Ovary (tissue), 7 donors: ENCODE measurements at regions not wholly inside any gene's neighbourhood (a gene's known extent, or its start where the extent isn't known, plus 50 kb on each side); places are given as distances from the start of the nearest gene placed in this dataset.
"Not testable (repeated sequence)": the region's sequence is repeated elsewhere in the genome, so short reads cannot be mapped to it uniquely, and the experiment has no call there.

Source experiments
- DNase-seq, 5 donors: peaks; one replicate each; pipeline ENCODE4 v3.0.0-alpha.2; 2019 to 2020
- H3K27ac ChIP-seq, 2 donors: fragments of 200-600 bp; one replicate each; pipeline versions ENCODE4 v1.5.1 to v1.8.0; 2019 to 2022
- H3K27me3 ChIP-seq: fragments of 200-600 bp; one replicate; pipeline ENCODE4 v1.8.0; 2022
- H3K36me3 ChIP-seq: fragments of 200-600 bp; sonication (generic); one replicate; pipeline ENCODE4 v1.5.1; 2019
- H3K4me1 ChIP-seq: one replicate; pipeline ENCODE4 v1.8.1; 2013; ENCODE audit warnings: mild to moderate bottlenecking, moderate library complexity; ENCODE audit not compliant: insufficient read depth
- H3K4me3 ChIP-seq: fragments of 200-600 bp; sonication (generic); one replicate; pipeline ENCODE4 v1.5.1; 2017
- H3K9me3 ChIP-seq, 2 donors: fragments of 200-600 bp in 1 of 2; sonication (generic) in 1 of 2; one replicate each; pipeline versions ENCODE4 v1.5.1 to v1.8.1; 2013 to 2019; ENCODE audit warnings: mild to moderate bottlenecking in 1 of 2, moderate library complexity in 1 of 2
- CTCF ChIP-seq, 3 donors: fragments of 450-650 bp in 2 of 3; fragments of 200-600 bp in 1 of 3; IDR thresholded peaks; one replicate each; pipeline versions ENCODE4 v1.5.1 to v1.8.0; 2016 to 2022; ENCODE audit warnings: antibody characterized with exemption in 3 of 3, mild to moderate bottlenecking in 1 of 3
- EP300 ChIP-seq: sonication (generic); formaldehyde crosslinking; IDR thresholded peaks from one replicate; pipeline ENCODE4 v1.6.1; 2017; ENCODE audit warnings: antibody characterized with exemption
- POLR2A ChIP-seq: fragments of 450-650 bp; IDR thresholded peaks from one replicate; pipeline ENCODE4 v1.6.1; 2017; ENCODE audit warnings: antibody characterized with exemption, mild to moderate bottlenecking, moderate library complexity
- WGBS, 3 donors: extraction: QIAGEN DNeasy Blood & Tissue Kit in 1 of 3; methylation state at CpG; one replicate each; pipeline versions ENCODE4 v1.1.5 to v1.1.7; 2013 to 2017; 5-methylcytosine and 5-hydroxymethylcytosine counted together
- intact Hi-C, 4 donors: fragments of 100-400 bp; cut with DNase I; formaldehyde crosslinking; loops; one replicate each; pipeline versions ENCODE4 v1.11.0 to v1.15.1; 2022 to 2023
- donor health status: DM: no; HTN: no; CAD: no; lungs with moderate emphysema.
- donor health status: DM: no; HTN: no; CAD: no.
- donor health status: Bipolar disorder and iron deficiency.
- donor health status: DM: no; HTN: no; CAD: no.
- donor health status: DM: yes; HTN: yes; CAD: no.

- no peaks in the 10 kb centered on the region for H3K36me3 ChIP-seq
- no peak overlapping the region for H3K4me3 ChIP-seq
- H3K27me3 ChIP-seq: no peaks in the 10 kb centered on the region
- no peaks in the 10 kb centered on the region for H3K4me1 ChIP-seq
- no peak for TF ChIP-seq POLR2A
- no peak for TF ChIP-seq CTCF (IDR thresholded peaks at IDR 0.05)
- no peak for TF ChIP-seq EP300
- H3K27ac ChIP-seq: no peak overlapping the region
- H3K9me3 ChIP-seq: no peaks in the 10 kb centered on the region
- no peak for DNase-seq
- intact Hi-C loops: no loop called here
Observed at GRCh38 chrX:63421411-63421810, 70.3 kb upstream of the SPIN4 start.

- Histone ChIP-seq H3K4me3 (no peak overlapping the region), H3K27ac (no peak overlapping the region), H3K36me3 (no peaks in the 10 kb centered on the region), H3K27me3 (no peaks in the 10 kb centered on the region), H3K9me3 (no peaks in the 10 kb centered on the region), H3K4me1 (no peaks in the 10 kb centered on the region)
- TF ChIP-seq CTCF (IDR thresholded peaks at IDR 0.05) (no peak), POLR2A (no peak), EP300 (no peak)
- no peak for DNase-seq
- intact Hi-C loops: no loop called here
- WGBS, 3 donors: 83 to 86% (median 85%) methylated on average over 4 of the region's 4 CpGs
Observed at GRCh38 chrX:63418211-63418610, 67.1 kb upstream of the SPIN4 start.

GRCh38 chrX:63417649-63418048, 66.5 kb upstream of the SPIN4 start:
- intact Hi-C loops: no loop called here
- Histone ChIP-seq H3K4me3 (no peak overlapping the region), H3K27me3 (no peaks in the 10 kb centered on the region), H3K9me3 (no peaks in the 10 kb centered on the region), H3K36me3 (no peaks in the 10 kb centered on the region), H3K4me1 (no peaks in the 10 kb centered on the region), H3K27ac (no peak overlapping the region)
- TF ChIP-seq EP300 (no peak), POLR2A (no peak), CTCF (IDR thresholded peaks at IDR 0.05) (no peak)
- DNase-seq: no peak
- 88 to 93% (median 89%) methylated on average over 4 of the region's 4 CpGs for WGBS, 3 donors

- H3K9me3 ChIP-seq, DNase-seq, H3K36me3 ChIP-seq, H3K4me1 ChIP-seq, H3K27ac ChIP-seq, intact Hi-C loops, H3K4me3 ChIP-seq, H3K27me3 ChIP-seq: not testable (repeated sequence)
- 85 to 88% (median 86%) methylated on average over 7 of the region's 7 CpGs for WGBS, 3 donors
Observed at GRCh38 chrX:63409934-63410333, 58.8 kb upstream of the SPIN4 start.

- 35 to 53% (median 36%) methylated on average over 1 of the region's 1 CpG for WGBS, 3 donors
- no peak for DNase-seq
- Histone ChIP-seq H3K36me3 (no peaks in the 10 kb centered on the region), H3K27me3 (no peaks in the 10 kb centered on the region), H3K4me1 (no peaks in the 10 kb centered on the region), H3K27ac (no peak overlapping the region), H3K9me3 (no peaks in the 10 kb centered on the region), H3K4me3 (no peak overlapping the region)
- intact Hi-C loops: no loop called here
- TF ChIP-seq EP300: no peak
- no peak for TF ChIP-seq POLR2A
- TF ChIP-seq CTCF (IDR thresholded peaks at IDR 0.05): no peak
Observed at GRCh38 chrX:63408050-63408449, 56.9 kb upstream of the SPIN4 start.
